ENCODE measurements at regions not wholly inside any gene's neighbourhood (a gene's known extent, or its start where the extent isn't known, plus 50 kb on each side); places are given as distances from the start of the nearest gene placed in this dataset.
"Not testable (repeated sequence)": the region's sequence is repeated elsewhere in the genome, so short reads cannot be mapped to it uniquely, and the experiment has no call there.

DNA sequence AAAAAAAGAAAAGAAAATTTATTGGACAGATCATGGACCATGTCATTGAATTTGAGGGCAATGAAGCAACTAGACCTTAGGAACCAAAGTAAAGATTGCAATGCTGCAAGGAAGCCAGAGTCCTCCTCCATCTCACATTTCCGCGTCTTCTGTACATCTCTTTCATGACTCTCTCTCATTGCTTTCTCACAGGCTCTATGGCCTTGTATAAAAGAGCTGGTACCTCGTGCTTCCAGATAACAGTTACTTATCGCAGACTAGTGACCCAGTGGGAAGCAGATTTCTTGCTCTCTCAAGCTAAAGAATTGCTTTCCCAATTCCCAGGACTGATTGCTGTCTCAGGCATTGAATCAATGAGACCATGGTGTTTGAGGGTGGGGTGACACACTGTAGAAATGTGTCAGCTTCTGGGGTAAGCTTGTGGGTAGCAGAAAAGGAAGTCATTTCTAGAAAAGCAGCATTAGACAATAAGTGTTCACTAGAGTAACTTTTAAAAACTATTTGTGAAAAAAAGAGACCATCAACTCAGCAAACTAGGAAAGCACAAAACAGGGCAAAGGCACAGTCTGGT lies 635.3 kb downstream of the UTRN start:
- Mint-ChIP-seq H3K36me3 (ENCODE audit: insufficient read depth, unreplicated experiment) (no peaks in the 10 kb centered on the region), H3K4me3 (ENCODE audit: low read depth, unreplicated experiment) (no peak overlapping the region), H3K27me3 (ENCODE audit: unreplicated experiment) (no peaks in the 10 kb centered on the region), H3K4me1 (ENCODE audit: low read depth, unreplicated experiment) (peaks cover 36% of the 10 kb centered on the region), H3K27ac (ENCODE audit: unreplicated experiment) (no peak overlapping the region), H3K9me3 (ENCODE audit: low read depth, unreplicated experiment) (no peaks in the 10 kb centered on the region)
- no peak for DNase-seq
- CTCF ChIA-PET: no interaction called here
- intact Hi-C loops (cut with micrococcal nuclease; ENCODE audit: unreplicated experiment): no loop called here
- no TSS peak for BruUV-seq (replicated peaks)
- no peak for TF ChIP-seq CTCF (IDR thresholded peaks at IDR 0.05; ENCODE audit: unreplicated experiment)

GRCh38 chr6:144921206-144921975 lies 636.3 kb downstream of the UTRN start:
- intact Hi-C loops (cut with micrococcal nuclease; ENCODE audit: unreplicated experiment): no loop called here
- Mint-ChIP-seq H3K36me3 (ENCODE audit: insufficient read depth, unreplicated experiment) (no peaks in the 10 kb centered on the region), H3K4me1 (ENCODE audit: low read depth, unreplicated experiment) (peaks cover 36% of the 10 kb centered on the region), H3K27ac (ENCODE audit: unreplicated experiment) (no peak overlapping the region), H3K9me3 (ENCODE audit: low read depth, unreplicated experiment) (no peaks in the 10 kb centered on the region), H3K4me3 (ENCODE audit: low read depth, unreplicated experiment) (no peak overlapping the region), H3K27me3 (ENCODE audit: unreplicated experiment) (no peaks in the 10 kb centered on the region)
- CTCF ChIA-PET: interaction anchor here (0.6 kb wide), 1 partner anchor 349 kb away, joined by 3 read pairs; no protein-coding TSS in a partner anchor
- BruUV-seq (replicated peaks): no TSS peak
- no peak for DNase-seq
- no peak for TF ChIP-seq CTCF (IDR thresholded peaks at IDR 0.05; ENCODE audit: unreplicated experiment)

GRCh38 chr6:144922120-144922722 lies 637.1 kb downstream of the UTRN start:
- Mint-ChIP-seq H3K27me3 (ENCODE audit: unreplicated experiment) (no peaks in the 10 kb centered on the region), H3K9me3 (ENCODE audit: low read depth, unreplicated experiment) (no peaks in the 10 kb centered on the region), H3K27ac (ENCODE audit: unreplicated experiment) (no peak overlapping the region), H3K36me3 (ENCODE audit: insufficient read depth, unreplicated experiment) (no peaks in the 10 kb centered on the region), H3K4me1 (ENCODE audit: low read depth, unreplicated experiment) (peaks cover 36% of the 10 kb centered on the region), H3K4me3 (ENCODE audit: low read depth, unreplicated experiment) (no peak overlapping the region)
- BruUV-seq (replicated peaks): no TSS peak
- intact Hi-C loops (cut with micrococcal nuclease; ENCODE audit: unreplicated experiment): no loop called here
- DNase-seq: no peak
- TF ChIP-seq CTCF (IDR thresholded peaks at IDR 0.05; ENCODE audit: unreplicated experiment): no peak
- CTCF ChIA-PET: interaction anchor here (0.6 kb wide), 1 partner anchor 348 kb away, joined by 3 read pairs; no protein-coding TSS in a partner anchor

GRCh38 chr6:144922771-144923490 lies 637.8 kb downstream of the UTRN start:
- H3K4me3 Mint-ChIP-seq (ENCODE audit: low read depth, unreplicated experiment); H3K27me3 Mint-ChIP-seq (ENCODE audit: unreplicated experiment); H3K36me3 Mint-ChIP-seq (ENCODE audit: insufficient read depth, unreplicated experiment); DNase-seq; H3K9me3 Mint-ChIP-seq (ENCODE audit: low read depth, unreplicated experiment); BruUV-seq (replicated peaks); H3K27ac Mint-ChIP-seq (ENCODE audit: unreplicated experiment); CTCF ChIA-PET; intact Hi-C loops (cut with micrococcal nuclease; ENCODE audit: unreplicated experiment): not testable (repeated sequence)
- H3K4me1 Mint-ChIP-seq (ENCODE audit: low read depth, unreplicated experiment): peaks cover 36% of the 10 kb centered on the region

GRCh38 chr6:144923491-144923787 lies 638.3 kb downstream of the UTRN start:
- H3K4me3 Mint-ChIP-seq (ENCODE audit: low read depth, unreplicated experiment); intact Hi-C loops (cut with micrococcal nuclease; ENCODE audit: unreplicated experiment); H3K27me3 Mint-ChIP-seq (ENCODE audit: unreplicated experiment); DNase-seq; H3K27ac Mint-ChIP-seq (ENCODE audit: unreplicated experiment); CTCF ChIA-PET; BruUV-seq (replicated peaks); H3K9me3 Mint-ChIP-seq (ENCODE audit: low read depth, unreplicated experiment); H3K36me3 Mint-ChIP-seq (ENCODE audit: insufficient read depth, unreplicated experiment): not testable (repeated sequence)
- peaks cover 36% of the 10 kb centered on the region for H3K4me1 Mint-ChIP-seq (ENCODE audit: low read depth, unreplicated experiment)
